ENCODE measurements at regions not wholly inside any gene's neighbourhood (a gene's known extent, or its start where the extent isn't known, plus 50 kb on each side); places are given as distances from the start of the nearest gene placed in this dataset.

- in situ Hi-C loops (cut with MboI; ENCODE audit: low sequenced_read_pairs in 4 of 4): no loop called here
- Histone ChIP-seq H3K36me3 (no peaks in the 10 kb centered on the region), H3K9me3 (no peaks in the 10 kb centered on the region), H3K27ac (no peak overlapping the region), H3K4me1 (no peaks in the 10 kb centered on the region), H3K4me3 (no peak overlapping the region), H3K27me3 (no peaks in the 10 kb centered on the region)
- DNase-seq: no peak
- no peak for TF ChIP-seq CTCF (IDR thresholded peaks at IDR 0.05 in 4 of 5, conservative IDR thresholded peaks at IDR 0.05 in 1 of 5)
- TF ChIP-seq POLR2A (IDR thresholded peaks at IDR 0.05): no peak
- ATAC-seq: no peak
- intact Hi-C loops (cut with DNase I; ENCODE audit: low total_unique reads): no loop called here
Observed at GRCh38 chr2:238551091-238551490, 124.4 kb downstream of the ASB1 start.

- Histone ChIP-seq H3K4me1 (no peaks in the 10 kb centered on the region), H3K9me3 (no peaks in the 10 kb centered on the region), H3K36me3 (no peaks in the 10 kb centered on the region), H3K4me3 (no peak overlapping the region), H3K27ac (no peak overlapping the region), H3K27me3 (no peaks in the 10 kb centered on the region)
- ATAC-seq (no peak), DNase-seq (no peak)
- in situ Hi-C loops (cut with MboI; ENCODE audit: low sequenced_read_pairs in 4 of 4) (no loop called here), intact Hi-C loops (cut with DNase I; ENCODE audit: low total_unique reads) (no loop called here)
- TF ChIP-seq CTCF (IDR thresholded peaks at IDR 0.05 in 4 of 5, conservative IDR thresholded peaks at IDR 0.05 in 1 of 5) (no peak), POLR2A (IDR thresholded peaks at IDR 0.05) (no peak)
Observed at GRCh38 chr2:238552226-238552625, 125.5 kb downstream of the ASB1 start.

GRCh38 chr2:238553159-238553558 lies 126.4 kb downstream of the ASB1 start:
- in situ Hi-C loops (cut with MboI; ENCODE audit: low sequenced_read_pairs in 4 of 4): no loop called here

GRCh38 chr2:238554468-238555315 lies 128.0 kb downstream of the ASB1 start:
- H3K27me3 ChIP-seq: peaks cover 0 to 3% (median 0%) of the 10 kb centered on the region in 3 donors
- no peak for DNase-seq
- no peaks in the 10 kb centered on the region for H3K36me3 ChIP-seq
- no peaks in the 10 kb centered on the region for H3K4me1 ChIP-seq
- no peaks in the 10 kb centered on the region for H3K9me3 ChIP-seq
- no peak overlapping the region for H3K4me3 ChIP-seq
- no peak for ATAC-seq
- intact Hi-C loops (cut with DNase I; ENCODE audit: low total_unique reads) (no loop called here), in situ Hi-C loops (cut with MboI; ENCODE audit: low sequenced_read_pairs in 4 of 4) (no loop called here)
- TF ChIP-seq CTCF (IDR thresholded peaks at IDR 0.05 in 4 of 5, conservative IDR thresholded peaks at IDR 0.05 in 1 of 5): no peak
- no peak for TF ChIP-seq POLR2A (IDR thresholded peaks at IDR 0.05)
- H3K27ac ChIP-seq: no peak overlapping the region

More at GRCh38 chr2:238553159-238553558, 126.4 kb downstream of the ASB1 start:
- intact Hi-C loops (cut with DNase I; ENCODE audit: low total_unique reads): no loop called here
- no peaks in the 10 kb centered on the region for H3K36me3 ChIP-seq
- no peaks in the 10 kb centered on the region for H3K27me3 ChIP-seq
- DNase-seq (no peak), ATAC-seq (no peak)
- TF ChIP-seq CTCF (IDR thresholded peaks at IDR 0.05 in 4 of 5, conservative IDR thresholded peaks at IDR 0.05 in 1 of 5): no peak
- TF ChIP-seq POLR2A (IDR thresholded peaks at IDR 0.05): no peak
- no peak overlapping the region for H3K27ac ChIP-seq
- H3K4me1 ChIP-seq: no peaks in the 10 kb centered on the region
- H3K4me3 ChIP-seq: peak overlapping the region in 1 of 4 donors; percentile 6
- H3K9me3 ChIP-seq: no peaks in the 10 kb centered on the region
